ENCODE measurements at regions not wholly inside any gene's neighbourhood (a gene's known extent, or its start where the extent isn't known, plus 50 kb on each side); places are given as distances from the start of the nearest gene placed in this dataset.

DNA sequence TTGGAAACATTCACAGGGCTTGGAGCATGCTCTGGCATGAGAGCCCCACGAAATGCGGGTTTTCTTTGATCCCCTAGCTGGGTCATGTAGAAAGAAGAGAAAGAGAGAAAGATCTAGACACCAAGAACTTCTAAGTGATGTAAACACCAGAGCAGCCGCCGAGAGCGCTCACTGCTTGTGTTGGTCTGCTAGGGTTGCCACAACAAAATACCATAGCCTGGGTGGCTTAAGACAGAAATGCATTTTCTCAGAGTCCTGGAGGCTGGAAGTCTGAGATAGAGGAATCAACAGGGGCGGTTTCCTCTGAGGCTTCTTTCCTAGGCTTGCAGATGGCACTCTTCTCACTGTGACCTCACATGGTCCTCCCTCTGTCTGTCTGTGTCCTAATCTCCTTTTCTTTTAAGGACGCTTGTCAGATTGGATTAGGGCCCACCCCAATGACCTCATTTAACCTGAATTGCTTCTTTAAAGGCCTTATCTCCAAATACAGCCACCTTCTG is 139.5 kb downstream of the CYLD start:
- H3K23ac ChIP-seq (ENCODE audit: insufficient read length), result no peak overlapping the region
- peaks cover 0 to 3% (median 0%) of the 10 kb centered on the region in 4 experiments; a peak in 1 of 7 replicates for H3K27me3 ChIP-seq (replicated peaks in 1 of 4; ENCODE audit: control insufficient read depth in 3 of 4, extremely low read depth in 1 of 4, insufficient read depth in 3 of 4, low read length in 3 of 4)
- H3K79me2 ChIP-seq (ENCODE audit: control insufficient read depth in 1 of 2, insufficient read depth in 2 of 2, low read length in 2 of 2), result no peaks in the 10 kb centered on the region
- no peak for FAIRE-seq
- no peak overlapping the region for H3K4me2 ChIP-seq (ENCODE audit: insufficient read depth in 1 of 2, low read depth in 2 of 2, low read length in 2 of 2)
- H3K36me3 ChIP-seq (ENCODE audit: control insufficient read depth in 2 of 4, insufficient read depth in 4 of 4, low read length in 3 of 4), result no peaks in the 10 kb centered on the region
- no peak overlapping the region for H4K91ac ChIP-seq (replicated peaks; ENCODE audit: insufficient read length, low read length)
- POLR2A ChIA-PET (ENCODE audit: partially characterized antibody), result no interaction called here
- no peak overlapping the region for H2BK12ac ChIP-seq (ENCODE audit: low read depth, low read length)
- H3K79me1 ChIP-seq (ENCODE audit: low read depth, low read length), result no peaks in the 10 kb centered on the region
- peak in 1 of 2 experiments; percentile 29 for DNase-seq (ENCODE audit: low read depth in 1 of 2, low spot score in 2 of 2)
- CTCF ChIA-PET (ENCODE audit: partially characterized antibody), result interaction anchor here (1.1 kb wide), 1 partner anchor 21 kb away, joined by 3 read pairs; no protein-coding TSS in a partner anchor
- no peak overlapping the region for H3K18ac ChIP-seq (ENCODE audit: extremely low read depth, low read length)
- no peak overlapping the region for H3K27ac ChIP-seq (ENCODE audit: low read depth, low read length)
- no peak overlapping the region for H3K14ac ChIP-seq (ENCODE audit: insufficient read length)
- H2BK120ac ChIP-seq (replicated peaks; ENCODE audit: low read depth, low read length), result no peak overlapping the region
- H2BK5ac ChIP-seq (ENCODE audit: low read depth, low read length), result no peak overlapping the region
- no peak overlapping the region for H3K56ac ChIP-seq (replicated peaks; ENCODE audit: insufficient read length, low read depth, low read length)
- no peak overlapping the region for H2AFZ ChIP-seq (ENCODE audit: low read length)
- no peak overlapping the region for H3K9ac ChIP-seq (replicated peaks in 1 of 4; ENCODE audit: extremely low read depth in 1 of 4, low read depth in 3 of 4, low read length in 3 of 4)
- TF ChIP-seq SRF (IDR thresholded peaks at IDR 0.05; ENCODE audit: low read depth, low read length) (no peak), GTF2F1 (IDR thresholded peaks at IDR 0.05; ENCODE audit: borderline replicate concordance, low read depth, low read length) (no peak)
- H3K4me3 ChIP-seq (ENCODE audit: extremely low read depth in 1 of 4, insufficient read depth in 2 of 4, low read depth in 3 of 4, low read length in 4 of 4), result no peak overlapping the region
- H3K9me3 ChIP-seq (ENCODE audit: insufficient read depth in 2 of 2, low read depth in 1 of 2, low read length in 1 of 2), result no peaks in the 10 kb centered on the region; a peak in 1 of 4 replicates
- no peak overlapping the region for H4K5ac ChIP-seq (ENCODE audit: insufficient read length, low read depth, low read length)
- peaks cover 3% of the 10 kb centered on the region; the same call in 1 of the 2 replicates for H3K23me2 ChIP-seq (ENCODE audit: low read depth, low read length)
- no peak overlapping the region for H2AK5ac ChIP-seq (ENCODE audit: low read depth, low read length)
- no peak overlapping the region for H4K8ac ChIP-seq (ENCODE audit: extremely low read depth, insufficient read depth, low read length)
- WGBS, 2 experiments (ENCODE audit: extremely low coverage in 1 of 2, insufficient coverage in 1 of 2, insufficient read length in 1 of 2, insufficient replicate concordance in 2 of 2, low coverage in 1 of 2, low lambda C conversion rate in 2 of 2, missing lambda C conversion rate in 1 of 2), result 94% methylated on average over 7 of the region's 7 CpGs; no CpG with 5 or more reads in 1 of the 2 experiments
- H4K20me1 ChIP-seq (replicated peaks in 1 of 2; ENCODE audit: control insufficient read depth in 1 of 2, insufficient read depth in 2 of 2, low read length in 2 of 2), result no peaks in the 10 kb centered on the region
- no peak overlapping the region for H3K4ac ChIP-seq (replicated peaks; ENCODE audit: insufficient read length, low read depth, low read length)
- H2BK20ac ChIP-seq (ENCODE audit: low read length), result no peak overlapping the region
- peaks cover 0 to 3% (median under 1%) of the 10 kb centered on the region in 4 experiments; a peak in 3 of 7 replicates for H3K4me1 ChIP-seq (replicated peaks in 1 of 4; ENCODE audit: control insufficient read depth in 3 of 4, insufficient read depth in 4 of 4, low read length in 3 of 4)
- H2BK15ac ChIP-seq (ENCODE audit: low read length), result no peak overlapping the region
